NCI-H1048 (cell line): ENCODE measurements at regions not wholly inside any gene's neighbourhood (a gene's known extent, or its start where the extent isn't known, plus 50 kb on each side); places are given as distances from the start of the nearest gene placed in this dataset.
"Not testable (repeated sequence)": the region's sequence is repeated elsewhere in the genome, so short reads cannot be mapped to it uniquely, and the experiment has no call there.

ENCODE experiments used
- DNase-seq: peaks from one replicate; lab custom pipeline; 2025; lab: John Stamatoyannopoulos, UW

- no peak for DNase-seq
Observed at GRCh38 chr6:21744331-21744730, 150.8 kb downstream of the SOX4 start.

GRCh38 chr6:21745543-21746337, 152.2 kb downstream of the SOX4 start:
- DNase-seq: no peak

- no peak for DNase-seq
Observed at GRCh38 chr6:21747441-21747840, 153.9 kb downstream of the SOX4 start.

GRCh38 chr6:21748343-21749056, 154.9 kb downstream of the SOX4 start:
- DNase-seq: no peak

- DNase-seq: no peak
Observed at GRCh38 chr6:21749754-21750153, 156.2 kb downstream of the SOX4 start.

GRCh38 chr6:21750575-21750974, 157.0 kb downstream of the SOX4 start:
- DNase-seq: no peak

GRCh38 chr6:21751608-21752007, 158.1 kb downstream of the SOX4 start:
- no peak for DNase-seq

GRCh38 chr6:21752054-21752811, 158.7 kb downstream of the SOX4 start:
- DNase-seq: no peak

GRCh38 chr6:21753241-21754108, 159.9 kb downstream of the SOX4 start:
- DNase-seq: no peak

- DNase-seq: no peak
Observed at GRCh38 chr6:21754891-21755290, 161.3 kb downstream of the SOX4 start.

GRCh38 chr6:21756487-21756886, 162.9 kb downstream of the SOX4 start:
- no peak for DNase-seq

GRCh38 chr6:21757392-21757791, 163.8 kb downstream of the SOX4 start:
- DNase-seq: not testable (repeated sequence)

GRCh38 chr6:21759721-21760120, 166.2 kb downstream of the SOX4 start:
- no peak for DNase-seq

- not testable (repeated sequence) for DNase-seq
Observed at GRCh38 chr6:21761053-21761730, 167.6 kb downstream of the SOX4 start.

GRCh38 chr6:21764989-21765388, 171.4 kb downstream of the SOX4 start:
- no peak for DNase-seq

- DNase-seq: no peak
Observed at GRCh38 chr6:21767891-21768648, 174.5 kb downstream of the SOX4 start.

- DNase-seq: no peak
Observed at GRCh38 chr6:21769405-21769861, 175.9 kb downstream of the SOX4 start.

- no peak for DNase-seq
Observed at GRCh38 chr6:21769968-21770367, 176.4 kb downstream of the SOX4 start.

GRCh38 chr6:21771626-21772320, 178.2 kb downstream of the SOX4 start:
- DNase-seq: no peak

GRCh38 chr6:21772477-21772876, 178.9 kb downstream of the SOX4 start:
- DNase-seq: no peak
